Left lung (tissue), 4 donors: ENCODE measurements at regions not wholly inside any gene's neighbourhood (a gene's known extent, or its start where the extent isn't known, plus 50 kb on each side); places are given as distances from the start of the nearest gene placed in this dataset.

Source experiments
- ATAC-seq: fragments of 200-7000 bp; cut with Tn5 transposase; one replicate; pipeline ENCODE4 v1.9.1; 2020; ENCODE audit warnings: moderate library complexity
- DNase-seq, 4 donors: peaks; one replicate each; pipeline ENCODE4 v3.0.0-alpha.2; 2013 to 2020
- H3K27ac ChIP-seq, 2 donors: fragments of 200-600 bp; sonication (generic) in 1 of 2; one replicate each; pipeline versions ENCODE4 v1.5.0 to v1.8.0; 2020 to 2021
- H3K27me3 ChIP-seq, 2 donors: fragments of 200-600 bp; sonication (generic) in 1 of 2; one replicate each; pipeline versions ENCODE4 v1.5.0 to v1.8.0; 2020 to 2021
- H3K36me3 ChIP-seq, 2 donors: fragments of 200-600 bp; sonication (generic) in 1 of 2; one replicate each; pipeline versions ENCODE4 v1.5.0 to v1.8.0; 2020 to 2021
- H3K4me1 ChIP-seq, 2 donors: fragments of 200-600 bp; one replicate each; pipeline ENCODE4 v1.8.0; 2021
- H3K4me3 ChIP-seq, 2 donors: fragments of 200-600 bp; sonication (generic) in 1 of 2; one replicate each; pipeline versions ENCODE4 v1.5.0 to v1.8.0; 2020 to 2021; ENCODE audit warnings: mild to moderate bottlenecking in 1 of 2
- H3K9me3 ChIP-seq, 2 donors: fragments of 200-600 bp; sonication (generic) in 1 of 2; one replicate each; pipeline versions ENCODE4 v1.5.0 to v1.8.0; 2020 to 2021
- CTCF ChIP-seq, 2 donors: fragments of 200-600 bp; sonication (generic) in 1 of 2; IDR thresholded peaks; one replicate each; pipeline versions ENCODE4 v1.5.0 to v1.8.0; 2021; ENCODE audit warnings: antibody characterized with exemption in 2 of 2
- intact Hi-C, 2 donors: fragments of 100-400 bp; cut with DNase I; formaldehyde crosslinking; loops; one replicate each; pipeline versions ENCODE4 v1.11.2 to v1.14.2; 2022
- donor health status: DM: no; HTN: yes; CAD: no.
- donor health status: DM: no; HTN: no; CAD: no.

GRCh38 chr14:27370775-27371174 lies 772.9 kb upstream of the NOVA1 start:
- Histone ChIP-seq H3K36me3 (no peaks in the 10 kb centered on the region), H3K27me3 (no peaks in the 10 kb centered on the region), H3K27ac (no peak overlapping the region), H3K4me1 (no peaks in the 10 kb centered on the region), H3K4me3 (no peak overlapping the region), H3K9me3 (no peaks in the 10 kb centered on the region)
- no peak for DNase-seq
- TF ChIP-seq CTCF (IDR thresholded peaks at IDR 0.05): no peak
- no peak for ATAC-seq
- intact Hi-C loops: no loop called here

GRCh38 chr14:27371209-27371608 lies 773.4 kb upstream of the NOVA1 start:
- H3K4me1 ChIP-seq: no peaks in the 10 kb centered on the region
- peaks cover 0 to 4% of the 10 kb centered on the region in 2 donors for H3K9me3 ChIP-seq
- DNase-seq (no peak), ATAC-seq (no peak)
- H3K27me3 ChIP-seq: no peaks in the 10 kb centered on the region
- H3K36me3 ChIP-seq: no peaks in the 10 kb centered on the region
- intact Hi-C loops: no loop called here
- H3K27ac ChIP-seq: no peak overlapping the region
- H3K4me3 ChIP-seq: no peak overlapping the region
- TF ChIP-seq CTCF (IDR thresholded peaks at IDR 0.05): no peak

- H3K27ac ChIP-seq: no peak overlapping the region
- H3K9me3 ChIP-seq: peaks cover 0 to 5% of the 10 kb centered on the region in 2 donors
- TF ChIP-seq CTCF (IDR thresholded peaks at IDR 0.05): no peak
- no peak overlapping the region for H3K4me3 ChIP-seq
- intact Hi-C loops: no loop called here
- H3K4me1 ChIP-seq: no peaks in the 10 kb centered on the region
- H3K27me3 ChIP-seq: no peaks in the 10 kb centered on the region
- no peak for DNase-seq
- H3K36me3 ChIP-seq: no peaks in the 10 kb centered on the region
- ATAC-seq: no peak
Observed at GRCh38 chr14:27371868-27372267, 774.0 kb upstream of the NOVA1 start.

GRCh38 chr14:27372771-27373170 lies 774.9 kb upstream of the NOVA1 start:
- Histone ChIP-seq H3K27me3 (no peaks in the 10 kb centered on the region), H3K4me1 (no peaks in the 10 kb centered on the region), H3K36me3 (no peaks in the 10 kb centered on the region), H3K9me3 (peaks cover 0 to 5% of the 10 kb centered on the region in 2 donors), H3K27ac (no peak overlapping the region), H3K4me3 (no peak overlapping the region)
- no peak for TF ChIP-seq CTCF (IDR thresholded peaks at IDR 0.05)
- ATAC-seq (no peak), DNase-seq (no peak)
- intact Hi-C loops: no loop called here

GRCh38 chr14:27384124-27384523 lies 786.3 kb upstream of the NOVA1 start:
- H3K9me3 ChIP-seq: no peaks in the 10 kb centered on the region
- DNase-seq (no peak), ATAC-seq (no peak)
- no peaks in the 10 kb centered on the region for H3K36me3 ChIP-seq
- no peak overlapping the region for H3K4me3 ChIP-seq
- intact Hi-C loops: no loop called here
- H3K27me3 ChIP-seq: no peaks in the 10 kb centered on the region
- TF ChIP-seq CTCF (IDR thresholded peaks at IDR 0.05): no peak
- no peaks in the 10 kb centered on the region for H3K4me1 ChIP-seq
- no peak overlapping the region for H3K27ac ChIP-seq
